Fibroblast of pulmonary artery (primary cell): ENCODE measurements at regions not wholly inside any gene's neighbourhood (a gene's known extent, or its start where the extent isn't known, plus 50 kb on each side); places are given as distances from the start of the nearest gene placed in this dataset.
"Not testable (repeated sequence)": the region's sequence is repeated elsewhere in the genome, so short reads cannot be mapped to it uniquely, and the experiment has no call there.

Experiments
- DNase-seq: peaks from one replicate; pipeline ENCODE4 v3.0.0-alpha.2; 2010; ENCODE audit warnings: low read depth
- H3K4me3 ChIP-seq: replicated peaks from 2 replicates; pipeline ENCODE4 v1.5.1; 2011; ENCODE audit warnings: low read depth, mild to moderate bottlenecking, control low read depth, low read length, moderate library complexity
- TF ChIP-seq, protein P1 (sequence below): IDR thresholded peaks from 2 replicates; pipeline ENCODE4 v1.5.1; 2011; ENCODE audit warnings: mild to moderate bottlenecking, control low read depth, low read length, inconsistent platforms; ENCODE audit errors: missing control alignments

DNA sequence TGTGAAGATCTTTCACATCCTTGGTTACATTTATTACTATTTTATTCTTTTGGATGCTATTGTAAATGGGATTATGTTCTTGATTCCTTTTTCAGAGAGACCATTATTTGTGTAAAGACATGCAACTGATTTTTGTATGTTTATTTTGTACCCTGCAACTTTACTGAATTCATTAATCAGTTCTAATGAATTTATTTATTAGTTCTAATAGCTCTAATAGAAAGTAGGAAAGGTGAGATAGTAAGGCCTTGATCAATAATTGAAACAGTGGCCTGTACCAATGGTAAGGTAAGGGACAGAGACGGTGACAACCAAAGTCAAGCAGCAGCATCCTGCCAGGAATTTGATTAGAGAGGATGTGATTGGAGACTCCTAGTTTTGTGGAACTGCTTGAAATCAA is 224.1 kb downstream of the PHLDA1 start:
- TF ChIP-seq, protein P1, sequence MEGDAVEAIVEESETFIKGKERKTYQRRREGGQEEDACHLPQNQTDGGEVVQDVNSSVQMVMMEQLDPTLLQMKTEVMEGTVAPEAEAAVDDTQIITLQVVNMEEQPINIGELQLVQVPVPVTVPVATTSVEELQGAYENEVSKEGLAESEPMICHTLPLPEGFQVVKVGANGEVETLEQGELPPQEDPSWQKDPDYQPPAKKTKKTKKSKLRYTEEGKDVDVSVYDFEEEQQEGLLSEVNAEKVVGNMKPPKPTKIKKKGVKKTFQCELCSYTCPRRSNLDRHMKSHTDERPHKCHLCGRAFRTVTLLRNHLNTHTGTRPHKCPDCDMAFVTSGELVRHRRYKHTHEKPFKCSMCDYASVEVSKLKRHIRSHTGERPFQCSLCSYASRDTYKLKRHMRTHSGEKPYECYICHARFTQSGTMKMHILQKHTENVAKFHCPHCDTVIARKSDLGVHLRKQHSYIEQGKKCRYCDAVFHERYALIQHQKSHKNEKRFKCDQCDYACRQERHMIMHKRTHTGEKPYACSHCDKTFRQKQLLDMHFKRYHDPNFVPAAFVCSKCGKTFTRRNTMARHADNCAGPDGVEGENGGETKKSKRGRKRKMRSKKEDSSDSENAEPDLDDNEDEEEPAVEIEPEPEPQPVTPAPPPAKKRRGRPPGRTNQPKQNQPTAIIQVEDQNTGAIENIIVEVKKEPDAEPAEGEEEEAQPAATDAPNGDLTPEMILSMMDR = no peak
- DNase-seq = no peak
- H3K4me3 ChIP-seq = no peak overlapping the region

DNA sequence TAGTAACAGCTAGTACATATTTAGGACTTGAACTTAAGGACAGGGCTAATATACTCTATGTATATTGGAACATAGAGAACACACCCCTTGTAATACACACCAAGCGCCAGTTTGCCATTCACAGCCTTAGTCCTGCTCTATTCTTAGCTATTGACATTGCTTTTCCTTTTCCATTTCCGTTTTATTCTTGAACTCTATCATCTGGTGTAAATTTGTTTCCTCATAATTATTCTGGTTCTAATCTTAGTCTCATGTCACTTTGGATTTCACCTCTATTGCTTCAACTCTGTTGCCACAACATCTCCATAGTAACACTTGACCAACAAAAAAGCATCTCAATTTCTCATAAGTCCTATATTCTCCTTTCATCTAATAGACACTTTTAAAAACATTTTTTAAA is 225.7 kb downstream of the PHLDA1 start:
- no peak overlapping the region for H3K4me3 ChIP-seq
- TF ChIP-seq, protein P1 = no peak
- DNase-seq = no peak

DNA sequence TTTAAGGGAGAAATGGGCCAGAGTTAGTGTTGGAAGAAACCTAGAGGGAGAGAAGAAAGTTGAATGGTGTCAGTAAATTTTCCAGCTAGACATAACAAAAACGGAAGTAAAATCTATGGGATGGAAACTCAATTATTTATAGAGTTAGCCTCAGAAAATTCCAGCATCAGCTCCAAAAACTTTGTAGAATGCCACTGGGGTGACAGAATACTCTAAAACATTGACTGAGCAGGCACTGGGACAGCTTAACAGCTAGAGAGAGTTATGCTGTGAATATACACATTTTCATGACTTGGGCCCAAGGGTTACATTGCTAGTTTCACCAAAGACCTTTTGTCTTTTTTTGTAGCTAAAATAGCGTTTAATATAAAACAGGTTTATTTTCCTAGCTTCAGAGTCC is 226.3 kb downstream of the PHLDA1 start:
- H3K4me3 ChIP-seq = no peak overlapping the region
- no peak for DNase-seq
- TF ChIP-seq, protein P1 = no peak

DNA sequence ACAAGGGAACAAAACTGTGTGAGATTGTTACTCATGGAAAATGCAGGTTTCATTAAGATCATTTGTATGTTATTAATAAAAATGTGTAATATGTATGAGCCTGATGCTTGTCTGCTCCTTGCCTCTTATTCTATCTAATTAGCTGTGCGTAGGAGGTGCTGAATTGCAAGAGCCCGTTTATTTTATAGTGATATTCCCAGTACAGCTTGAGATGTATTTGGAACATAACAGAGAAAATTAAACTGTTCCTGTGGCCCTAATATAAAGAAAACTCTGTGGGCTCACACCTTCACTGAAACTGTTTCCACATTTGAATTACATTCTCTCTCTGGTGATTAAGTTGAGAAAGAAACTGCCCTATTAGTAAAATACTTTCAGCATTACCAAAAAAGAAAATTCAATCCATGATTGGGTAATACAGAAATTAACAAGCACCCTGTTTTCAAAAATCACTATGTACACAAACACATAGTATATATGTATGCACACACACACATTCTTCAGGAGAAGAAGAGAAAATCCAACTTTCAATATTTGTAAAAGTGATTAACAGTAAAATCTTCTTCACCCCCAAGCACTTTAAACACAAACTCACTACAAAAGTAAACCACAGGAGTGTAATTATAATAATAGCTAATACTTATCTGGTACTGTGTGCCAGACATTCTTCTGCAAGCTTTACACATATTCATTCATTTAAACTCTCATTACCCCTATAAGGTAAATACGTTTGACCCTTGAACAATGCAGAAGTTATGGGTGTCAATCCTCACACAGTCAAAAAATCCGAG is 233.2 kb downstream of the PHLDA1 start:
- DNase-seq = no peak
- H3K4me3 ChIP-seq = no peak overlapping the region
- TF ChIP-seq, protein P1 = no peak

DNA sequence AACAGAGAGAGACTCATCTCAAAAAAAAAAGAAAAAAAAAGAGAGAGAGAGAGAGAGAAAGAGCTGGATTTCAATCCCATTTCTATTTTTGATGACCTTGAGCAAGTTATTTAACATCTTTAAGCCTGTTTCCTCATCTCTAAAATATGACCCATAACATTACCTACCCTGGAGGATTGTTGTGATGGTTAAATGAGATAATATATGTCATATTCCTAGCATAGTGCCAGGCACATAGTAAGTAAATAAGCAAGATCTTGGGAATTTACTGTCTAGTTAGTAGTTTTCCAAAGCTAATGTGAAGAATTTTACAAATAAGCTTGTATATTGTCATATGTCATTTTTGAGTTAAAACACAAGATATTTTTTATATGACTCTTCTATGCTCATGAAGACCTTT is 236.5 kb downstream of the PHLDA1 start:
- H3K4me3 ChIP-seq = no peak overlapping the region
- no peak for DNase-seq
- TF ChIP-seq, protein P1 = no peak

DNA sequence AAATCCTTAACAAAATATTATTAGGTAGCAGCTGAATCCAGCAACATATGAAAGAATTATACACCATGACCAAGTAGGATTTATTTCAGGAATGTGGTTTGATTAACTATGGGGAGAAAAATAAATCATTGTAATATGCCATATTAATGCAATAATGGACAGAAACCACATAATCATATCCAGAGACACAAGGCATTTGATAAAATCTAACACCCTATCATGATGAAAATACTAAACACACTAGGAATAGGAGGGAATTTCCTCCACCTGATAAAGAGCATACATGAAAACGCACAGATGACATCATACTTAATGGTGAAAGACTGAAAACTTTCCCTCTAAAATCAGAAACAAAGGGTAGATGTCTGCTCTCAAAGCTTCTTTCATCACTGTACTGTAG is 238.9 kb downstream of the PHLDA1 start:
- TF ChIP-seq, protein P1 = no peak
- no peak overlapping the region for H3K4me3 ChIP-seq
- no peak for DNase-seq

DNA sequence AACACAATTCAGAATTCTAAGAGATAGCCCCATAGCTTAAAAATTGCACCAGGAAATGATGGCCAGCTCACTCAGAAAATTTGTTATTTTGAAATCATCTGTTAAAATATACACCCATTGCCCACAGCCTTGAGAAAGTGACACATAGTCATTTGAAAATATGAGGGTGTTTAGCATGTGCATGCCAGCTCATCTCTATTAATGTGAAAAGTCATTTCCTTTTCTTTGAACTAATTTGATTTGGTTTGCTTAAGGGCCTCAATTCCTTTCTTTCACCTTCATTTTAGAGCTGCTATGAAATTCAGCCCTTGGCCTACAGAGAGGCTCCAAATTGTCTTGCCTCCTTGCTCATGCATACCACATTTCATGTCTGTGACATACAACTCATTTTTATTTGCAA is 241.4 kb downstream of the PHLDA1 start:
- no peak for DNase-seq
- H3K4me3 ChIP-seq = no peak overlapping the region
- TF ChIP-seq, protein P1 = no peak

DNA sequence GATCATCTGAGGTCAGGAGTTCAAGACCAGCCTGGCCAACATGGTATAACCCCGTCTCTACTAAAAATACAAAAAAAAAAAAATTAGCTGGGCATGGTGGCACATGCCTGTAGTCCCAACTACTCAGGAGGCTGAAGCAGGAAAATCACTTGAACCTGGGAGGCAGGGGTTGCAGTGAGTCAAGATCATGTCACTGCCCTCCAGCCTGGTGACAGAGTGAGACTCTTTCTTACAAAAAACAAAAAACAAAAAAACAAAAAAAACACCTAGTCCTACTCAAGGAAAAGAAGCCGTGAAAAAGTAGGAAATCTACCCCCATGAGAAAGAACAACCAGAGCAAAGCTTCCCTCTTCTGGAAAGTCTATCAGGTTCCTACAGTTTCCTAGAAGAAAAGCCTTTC is 244.4 kb downstream of the PHLDA1 start:
- H3K4me3 ChIP-seq, DNase-seq: not testable (repeated sequence)
